ENCODE measurements at regions not wholly inside any gene's neighbourhood (a gene's known extent, or its start where the extent isn't known, plus 50 kb on each side); places are given as distances from the start of the nearest gene placed in this dataset.

DNA sequence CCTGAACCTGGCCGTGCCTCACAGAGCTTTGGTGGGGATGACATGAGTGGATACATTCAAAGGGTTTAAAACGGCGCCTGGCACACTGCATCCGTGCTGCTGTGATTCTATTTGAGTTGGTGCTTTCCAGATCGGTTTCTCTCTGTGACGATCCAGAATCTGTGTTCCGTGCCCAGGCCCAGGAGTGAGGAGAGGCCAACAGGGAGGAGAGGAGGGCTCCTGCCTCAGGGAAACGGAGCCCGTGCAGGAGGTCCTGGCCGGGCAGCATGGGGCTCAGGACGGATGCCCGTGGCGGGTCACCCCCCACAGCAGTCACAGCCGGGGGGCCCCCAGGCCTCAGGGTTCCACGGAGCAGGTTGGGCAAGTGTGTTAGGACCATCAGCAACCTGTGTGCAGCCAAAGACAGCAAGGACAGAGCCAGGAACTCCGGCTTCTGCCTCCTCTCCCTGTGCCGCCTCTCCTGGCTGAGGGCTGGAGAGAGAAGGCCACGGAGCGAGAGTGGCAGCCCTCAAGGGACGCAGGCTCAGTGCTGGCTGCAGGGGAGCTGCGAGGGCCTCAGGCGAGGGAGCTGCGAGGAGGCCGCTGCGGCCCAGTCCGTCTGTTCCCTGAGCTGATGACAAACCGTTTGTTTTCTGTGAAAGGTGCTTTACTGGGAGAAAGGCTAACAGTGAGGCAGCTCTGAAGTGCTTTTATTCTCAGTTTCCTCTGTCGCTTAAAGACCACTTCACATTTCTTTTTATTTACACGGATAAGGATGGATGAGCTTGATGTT is 99.3 kb downstream of the METRNL start:
- no peak for DNase-seq (ENCODE audit: low spot score)

GRCh38 chr17:83179374-83179773 is 100.0 kb downstream of the METRNL start:
- no peak for DNase-seq (ENCODE audit: low spot score)

GRCh38 chr17:83179811-83180210 is 100.4 kb downstream of the METRNL start:
- no peak for DNase-seq (ENCODE audit: low spot score)

GRCh38 chr17:83180264-83180995 is 101.0 kb downstream of the METRNL start:
- DNase-seq (ENCODE audit: low spot score), result no peak

DNA sequence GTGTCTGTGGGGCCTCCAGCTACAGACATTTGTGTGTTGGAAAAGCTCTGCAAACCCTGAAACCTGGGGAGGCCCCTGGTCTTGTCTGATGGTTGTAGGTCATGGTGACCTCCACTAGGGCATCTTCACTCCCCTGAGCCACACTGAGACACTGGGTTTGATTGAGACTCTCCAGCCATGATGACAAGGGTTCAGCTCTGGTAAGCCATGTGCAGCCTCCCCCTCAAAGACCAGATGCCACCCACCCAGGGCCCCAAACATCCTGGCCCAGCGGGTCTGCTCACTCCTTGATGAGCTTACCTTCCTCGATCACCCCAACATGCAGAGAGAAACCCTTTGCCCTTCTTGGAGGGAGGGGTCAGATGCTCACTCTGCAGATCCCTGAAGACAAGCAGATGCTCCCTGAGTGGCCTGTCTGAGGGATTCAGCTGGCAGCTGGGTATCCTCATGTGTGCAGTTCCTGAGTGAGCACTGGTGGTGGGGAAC is 101.6 kb downstream of the METRNL start:
- DNase-seq (ENCODE audit: low spot score), result no peak

- DNase-seq (ENCODE audit: low spot score), result no peak
These were observed 102.7 kb downstream of the METRNL start for GRCh38 chr17:83181991-83182619.

- no peak for DNase-seq (ENCODE audit: low spot score)
These were observed 103.3 kb downstream of the METRNL start for GRCh38 chr17:83182620-83183101.

DNA sequence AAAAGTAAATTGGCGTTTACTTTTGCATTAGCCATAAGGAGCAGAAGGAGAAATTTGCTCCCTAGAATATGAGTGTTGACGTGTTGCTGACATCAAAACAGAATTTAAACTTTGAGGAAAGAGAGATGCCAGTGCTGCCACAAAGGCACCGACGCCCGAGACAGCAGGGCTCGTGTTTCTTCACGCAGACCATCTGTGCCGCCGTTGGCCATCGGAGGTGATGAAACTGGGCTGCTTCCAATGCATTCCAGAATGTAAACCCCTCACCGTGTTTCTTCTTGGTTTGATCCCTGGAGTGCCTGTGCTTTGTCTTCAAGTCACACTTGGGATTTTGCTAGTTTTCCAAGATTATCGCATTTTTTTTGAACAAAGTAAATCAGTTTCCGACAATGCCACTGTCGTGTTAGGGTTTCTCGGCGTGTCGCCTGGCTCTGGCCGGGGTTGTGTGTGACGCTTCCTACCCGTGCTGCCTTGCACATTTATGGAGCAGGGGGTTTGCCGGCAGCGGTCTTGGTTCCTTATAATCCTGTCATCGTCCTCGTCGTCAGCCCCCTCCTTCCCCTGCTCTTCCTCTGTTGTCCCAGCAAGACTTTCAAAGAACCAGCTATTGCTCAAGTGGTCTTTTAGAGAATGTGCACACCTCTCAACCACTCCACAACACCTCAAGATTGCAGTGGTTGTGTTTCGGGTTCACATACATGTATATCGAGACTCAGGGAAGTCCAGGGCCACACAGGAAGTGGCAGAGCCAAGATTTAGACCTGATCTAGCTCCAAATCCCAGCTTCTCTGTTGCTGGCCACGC is 103.9 kb downstream of the METRNL start:
- DNase-seq (ENCODE audit: low spot score), result no peak

- no peak for DNase-seq (ENCODE audit: low spot score)
These were observed 104.6 kb downstream of the METRNL start for GRCh38 chr17:83183951-83184506.

GRCh38 chr17:83185023-83186002 is 105.9 kb downstream of the METRNL start:
- no peak for DNase-seq (ENCODE audit: low spot score)

GRCh38 chr17:83186226-83186625 is 106.8 kb downstream of the METRNL start:
- no peak for DNase-seq (ENCODE audit: low spot score)

DNA sequence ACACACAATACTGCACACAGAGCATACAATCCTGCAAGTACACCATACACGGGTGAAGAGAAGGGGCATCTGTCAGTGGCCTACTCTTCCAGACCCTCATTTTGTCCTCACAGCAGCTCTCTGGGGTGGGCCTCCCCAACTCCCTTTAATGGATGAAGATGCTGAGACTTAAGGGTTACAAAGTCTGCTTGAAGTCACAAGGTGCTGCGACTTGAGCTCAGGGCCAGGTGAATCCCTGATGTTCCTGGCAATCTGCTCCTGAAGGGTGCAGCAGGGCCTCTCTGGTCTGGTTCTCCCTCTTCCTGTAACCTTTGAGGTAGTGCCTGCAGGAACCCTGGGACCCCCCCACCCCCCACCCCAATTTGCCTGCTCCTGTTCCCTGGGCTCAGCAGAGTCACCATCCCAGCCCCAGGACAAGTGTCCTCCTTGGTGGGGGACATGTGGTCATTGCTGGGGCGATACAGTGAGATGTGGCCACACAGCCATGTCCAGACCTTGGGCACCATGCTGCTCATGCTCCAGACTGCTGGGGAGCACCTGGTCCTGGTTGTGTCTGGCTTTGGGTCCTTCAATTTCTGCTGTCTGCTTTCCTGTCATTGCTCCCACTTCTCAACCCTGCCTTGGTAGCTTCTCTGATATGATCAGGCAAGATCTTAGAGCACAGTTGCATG is 107.5 kb downstream of the METRNL start:
- DNase-seq (ENCODE audit: low spot score), result no peak

- no peak for DNase-seq (ENCODE audit: low spot score)
These were observed 108.4 kb downstream of the METRNL start for GRCh38 chr17:83187782-83188311.

GRCh38 chr17:83189044-83190003 is 109.9 kb downstream of the METRNL start:
- DNase-seq (ENCODE audit: low spot score), result peak; percentile 77

DNA sequence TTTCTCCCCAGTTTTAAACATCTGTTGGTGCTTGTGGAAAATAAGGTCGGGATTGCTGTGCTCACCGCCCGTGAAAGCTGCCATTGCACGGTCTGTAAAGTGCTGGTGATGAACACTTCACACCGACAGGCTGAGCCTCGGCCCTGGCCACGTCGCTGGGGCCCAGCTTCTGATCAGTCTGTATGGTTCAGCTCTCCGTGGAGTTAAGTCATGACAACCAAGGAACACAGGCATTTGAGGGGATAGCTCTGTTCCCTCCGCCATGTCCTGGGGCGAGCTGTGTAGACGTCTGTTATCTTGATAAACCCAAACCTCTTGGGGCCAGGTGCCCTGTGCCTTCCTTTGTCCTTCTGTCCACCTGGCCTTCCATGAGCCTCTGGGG is 110.6 kb downstream of the METRNL start:
- DNase-seq (ENCODE audit: low spot score), result no peak

DNA sequence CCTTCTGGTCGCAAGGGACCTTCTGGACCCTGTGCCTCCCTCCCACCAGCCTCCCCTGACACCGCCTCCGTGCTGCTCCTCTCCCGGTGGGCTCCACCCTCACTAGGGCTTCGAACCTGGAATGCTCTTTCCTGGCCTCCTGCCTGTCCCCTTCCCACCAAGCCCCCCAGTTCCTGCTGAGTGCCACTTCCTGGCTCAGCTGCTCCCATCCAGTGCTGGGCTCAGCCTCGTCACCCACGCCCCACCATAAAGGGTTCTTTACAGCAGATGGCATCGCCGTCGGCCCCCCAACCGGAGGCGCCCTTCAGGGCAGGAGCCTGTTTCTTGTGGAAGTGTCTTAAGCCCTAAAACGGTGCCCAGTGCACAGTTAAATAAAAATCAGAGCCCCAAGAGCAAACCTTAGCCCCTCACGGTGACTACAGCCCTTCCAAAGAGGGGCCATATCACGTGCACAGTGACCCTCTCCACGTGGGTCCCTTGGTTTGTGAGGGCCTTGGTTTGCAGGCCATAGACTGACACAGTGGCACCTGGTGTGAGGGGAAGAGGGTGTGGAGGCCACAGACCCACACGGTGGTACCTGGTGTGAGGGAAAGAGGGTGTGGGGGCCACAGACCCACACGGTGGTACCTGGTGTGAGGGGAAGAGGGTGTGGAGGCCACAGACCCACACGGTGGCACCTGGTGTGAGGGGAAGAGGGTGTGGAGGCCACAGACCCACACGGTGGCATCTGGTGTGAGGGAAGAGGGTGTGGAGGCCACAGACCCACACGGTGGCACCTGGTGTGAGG is 111.4 kb downstream of the METRNL start:
- DNase-seq (ENCODE audit: low spot score), result no peak

GRCh38 chr17:83191388-83192160 is 112.2 kb downstream of the METRNL start:
- no peak for DNase-seq (ENCODE audit: low spot score)

Measured in AG08395 (cell line).